ENCODE measurements at regions not wholly inside any gene's neighbourhood (a gene's known extent, or its start where the extent isn't known, plus 50 kb on each side); places are given as distances from the start of the nearest gene placed in this dataset.

GRCh38 chr2:144328938-144329337 is 191.0 kb downstream of the ZEB2 start:
- TF ChIP-seq CTCF (IDR thresholded peaks at IDR 0.05; ENCODE audit: low read depth, low read length, missing input control) = no peak
- no peak for TF ChIP-seq TAF1 (conservative IDR thresholded peaks at IDR 0.05)
- TF ChIP-seq RAD21 (IDR thresholded peaks at IDR 0.05) = no peak
- TF ChIP-seq FOXA1 (IDR thresholded peaks at IDR 0.05) = no peak
- no peak for TF ChIP-seq MAX (IDR thresholded peaks at IDR 0.05)
- no peak for TF ChIP-seq JUND (IDR thresholded peaks at IDR 0.05)
- TF ChIP-seq YY1 (IDR thresholded peaks at IDR 0.05) = no peak
- no peak for TF ChIP-seq ZBTB33 (IDR thresholded peaks at IDR 0.05)
